GM18907 (cell line): ENCODE measurements at regions not wholly inside any gene's neighbourhood (a gene's known extent, or its start where the extent isn't known, plus 50 kb on each side); places are given as distances from the start of the nearest gene placed in this dataset.

ENCODE experiments used
- ATAC-seq: cut with Tn5 transposase; IDR thresholded peaks from one replicate; pipeline ENCODE4 v1.9.1; 2021; ENCODE audit warnings: mild to moderate bottlenecking, moderate library complexity; ENCODE audit not compliant: unreplicated experiment

GRCh38 chr9:119788921-119789320 lies 419.7 kb upstream of the BRINP1 start:
- ATAC-seq = no peak

GRCh38 chr9:119781886-119782285 lies 412.7 kb upstream of the BRINP1 start:
- ATAC-seq = no peak

- ATAC-seq = no peak
These were observed 406.2 kb upstream of the BRINP1 start for GRCh38 chr9:119775410-119775809.

- ATAC-seq = no peak
These were observed 404.6 kb upstream of the BRINP1 start for GRCh38 chr9:119773823-119774222.

GRCh38 chr9:119771341-119771740 lies 402.1 kb upstream of the BRINP1 start:
- ATAC-seq = no peak

GRCh38 chr9:119768266-119768665 lies 399.0 kb upstream of the BRINP1 start:
- no peak for ATAC-seq

- no peak for ATAC-seq
These were observed 396.5 kb upstream of the BRINP1 start for GRCh38 chr9:119765632-119766175.

- no peak for ATAC-seq
These were observed 394.0 kb upstream of the BRINP1 start for GRCh38 chr9:119763260-119763659.

- ATAC-seq = no peak
These were observed 392.6 kb upstream of the BRINP1 start for GRCh38 chr9:119761812-119762211.

- ATAC-seq = no peak
These were observed 389.8 kb upstream of the BRINP1 start for GRCh38 chr9:119758990-119759389.

- ATAC-seq = no peak
These were observed 389.0 kb upstream of the BRINP1 start for GRCh38 chr9:119758241-119758640.

GRCh38 chr9:119739476-119739875 lies 370.2 kb upstream of the BRINP1 start:
- ATAC-seq = no peak

GRCh38 chr9:119736491-119737454 lies 367.5 kb upstream of the BRINP1 start:
- ATAC-seq = peak; percentile 99

GRCh38 chr9:119727988-119728387 lies 358.8 kb upstream of the BRINP1 start:
- ATAC-seq = no peak

- ATAC-seq = no peak
These were observed 356.8 kb upstream of the BRINP1 start for GRCh38 chr9:119726035-119726434.

- no peak for ATAC-seq
These were observed 353.1 kb upstream of the BRINP1 start for GRCh38 chr9:119722384-119722783.

GRCh38 chr9:119712325-119712724 lies 343.1 kb upstream of the BRINP1 start:
- no peak for ATAC-seq

- no peak for ATAC-seq
These were observed 340.2 kb upstream of the BRINP1 start for GRCh38 chr9:119709431-119709830.

- ATAC-seq = no peak
These were observed 338.1 kb upstream of the BRINP1 start for GRCh38 chr9:119707228-119707845.

- ATAC-seq = no peak
These were observed 332.4 kb upstream of the BRINP1 start for GRCh38 chr9:119701651-119702050.

- ATAC-seq = no peak
These were observed 329.3 kb upstream of the BRINP1 start for GRCh38 chr9:119698535-119698934.

GRCh38 chr9:119697996-119698395 lies 328.8 kb upstream of the BRINP1 start:
- no peak for ATAC-seq
